HG03558 (cell line): ENCODE measurements at regions not wholly inside any gene's neighbourhood (a gene's known extent, or its start where the extent isn't known, plus 50 kb on each side); places are given as distances from the start of the nearest gene placed in this dataset.
"Not testable (repeated sequence)": the region's sequence is repeated elsewhere in the genome, so short reads cannot be mapped to it uniquely, and the experiment has no call there.

ENCODE experiments used
- ATAC-seq: cut with Tn5 transposase; IDR thresholded peaks from one replicate; pipeline ENCODE4 v1.9.1; 2021; ENCODE audit warnings: moderate number of reproducible peaks; ENCODE audit not compliant: unreplicated experiment; ENCODE audit errors: extremely low read depth

- ATAC-seq, result no peak
These were observed 234.5 kb downstream of the NRIP1 start for GRCh38 chr21:14830307-14830706.

GRCh38 chr21:14829685-14830084 lies 235.1 kb downstream of the NRIP1 start:
- ATAC-seq, result no peak

- no peak for ATAC-seq
These were observed 237.3 kb downstream of the NRIP1 start for GRCh38 chr21:14827468-14827867.

GRCh38 chr21:14826630-14827029 lies 238.2 kb downstream of the NRIP1 start:
- peak; percentile 28 for ATAC-seq

- ATAC-seq, result no peak
These were observed 239.3 kb downstream of the NRIP1 start for GRCh38 chr21:14825514-14825974.

GRCh38 chr21:14824126-14824525 lies 240.7 kb downstream of the NRIP1 start:
- ATAC-seq, result no peak

GRCh38 chr21:14817311-14817710 lies 247.5 kb downstream of the NRIP1 start:
- no peak for ATAC-seq

GRCh38 chr21:14814991-14815390 lies 249.8 kb downstream of the NRIP1 start:
- no peak for ATAC-seq

GRCh38 chr21:14814282-14814681 lies 250.5 kb downstream of the NRIP1 start:
- no peak for ATAC-seq

GRCh38 chr21:14804170-14804569 lies 258.1 kb upstream of the SAMSN1 start:
- not testable (repeated sequence) for ATAC-seq

- ATAC-seq, result no peak
These were observed 251.4 kb upstream of the SAMSN1 start for GRCh38 chr21:14797543-14797942.

GRCh38 chr21:14787312-14787711 lies 241.2 kb upstream of the SAMSN1 start:
- no peak for ATAC-seq

- ATAC-seq, result no peak
These were observed 239.6 kb upstream of the SAMSN1 start for GRCh38 chr21:14785679-14786078.

- ATAC-seq, result no peak
These were observed 227.7 kb upstream of the SAMSN1 start for GRCh38 chr21:14773777-14774345.

GRCh38 chr21:14771593-14771992 lies 225.5 kb upstream of the SAMSN1 start:
- ATAC-seq, result no peak

- no peak for ATAC-seq
These were observed 221.9 kb upstream of the SAMSN1 start for GRCh38 chr21:14768042-14768441.

GRCh38 chr21:14767192-14767852 lies 221.2 kb upstream of the SAMSN1 start:
- ATAC-seq, result no peak

GRCh38 chr21:14766241-14766640 lies 220.1 kb upstream of the SAMSN1 start:
- ATAC-seq, result no peak

GRCh38 chr21:14763695-14764064 lies 217.6 kb upstream of the SAMSN1 start:
- peak; percentile 10 for ATAC-seq

GRCh38 chr21:14762734-14763694 lies 216.9 kb upstream of the SAMSN1 start:
- peak; percentile 98 for ATAC-seq

GRCh38 chr21:14762327-14762726 lies 216.2 kb upstream of the SAMSN1 start:
- no peak for ATAC-seq
